Spleen (tissue), 11 donors: ENCODE measurements at regions not wholly inside any gene's neighbourhood (a gene's known extent, or its start where the extent isn't known, plus 50 kb on each side); places are given as distances from the start of the nearest gene placed in this dataset.
"Not testable (repeated sequence)": the region's sequence is repeated elsewhere in the genome, so short reads cannot be mapped to it uniquely, and the experiment has no call there.

ENCODE experiments used
- DNase-seq: peaks from one replicate; pipeline ENCODE4 v3.0.0-alpha.2; 2020
- H3K27ac ChIP-seq, 8 donors: fragments of 200-600 bp; sonication (generic) in 7 of 8; 1 replicate in 4 of 8; 2 replicates in 4 of 8; pipeline versions ENCODE4 v1.5.0 to v1.8.0; 2016 to 2021; ENCODE audit warnings: inconsistent platforms in 4 of 8, mild to moderate bottlenecking in 4 of 8, moderate library complexity in 1 of 8
- H3K27me3 ChIP-seq, 7 donors: fragments of 200-600 bp; sonication (generic) in 6 of 7; replicated peaks in 1 of 7; 1 replicate in 4 of 7; 2 replicates in 3 of 7; pipeline versions ENCODE4 v1.5.0 to v1.8.0; 2016 to 2021; ENCODE audit warnings: inconsistent platforms in 3 of 7, mild to moderate bottlenecking in 1 of 7
- H3K36me3 ChIP-seq, 6 donors: fragments of 200-600 bp; sonication (generic) in 5 of 6; 1 replicate in 4 of 6; 2 replicates in 2 of 6; pipeline versions ENCODE4 v1.5.0 to v1.8.0; 2016 to 2021; ENCODE audit warnings: inconsistent platforms in 2 of 6
- H3K4me1 ChIP-seq, 6 donors: fragments of 200-600 bp; sonication (generic) in 5 of 6; 1 replicate in 3 of 6; 2 replicates in 3 of 6; pipeline versions ENCODE4 v1.5.0 to v1.8.0; 2016 to 2021; ENCODE audit warnings: inconsistent platforms in 3 of 6
- H3K4me3 ChIP-seq, 8 donors: fragments of 200-600 bp; sonication (generic) in 7 of 8; 1 replicate in 4 of 8; 2 replicates in 4 of 8; pipeline versions ENCODE4 v1.5.0 to v1.8.0; 2016 to 2021; ENCODE audit warnings: inconsistent platforms in 4 of 8, mild to moderate bottlenecking in 4 of 8, moderate library complexity in 2 of 8
- H3K9me3 ChIP-seq, 8 donors: fragments of 200-600 bp; sonication (generic) in 7 of 8; 1 replicate in 4 of 8; 2 replicates in 4 of 8; pipeline versions ENCODE4 v1.5.0 to v1.8.0; 2016 to 2021; ENCODE audit warnings: inconsistent platforms in 4 of 8
- CTCF ChIP-seq, 11 experiments: fragments of 200-600 bp in 7 of 11; fragments of 450-650 bp in 4 of 11; sonication (generic) in 4 of 11; IDR thresholded peaks in 8 of 11; conservative IDR thresholded peaks in 3 of 11; 1 replicate in 7 of 11; 2 replicates in 4 of 11; pipeline versions ENCODE4 v1.4.0 to v1.8.0; 2016 to 2021; ENCODE audit warnings: antibody characterized with exemption in 11 of 11, inconsistent platforms in 4 of 11, mild to moderate bottlenecking in 1 of 11
- POLR2A ChIP-seq, 3 donors: fragments of 450-650 bp; IDR thresholded peaks; one replicate each; pipeline ENCODE4 v1.5.1; 2017; ENCODE audit warnings: antibody characterized with exemption in 3 of 3, mild to moderate bottlenecking in 1 of 3
- POLR2AphosphoS5 ChIP-seq, 3 donors: sonication (generic); formaldehyde crosslinking; IDR thresholded peaks; one replicate each; pipeline ENCODE4 v1.5.1; 2017; ENCODE audit warnings: antibody characterized with exemption in 3 of 3
- WGBS, 5 donors: extraction: QIAGEN DNeasy Blood & Tissue Kit in 3 of 5; methylation state at CpG; one replicate each; pipeline versions ENCODE4 v1.1.5 to v1.1.7; 2013 to 2018; 5-methylcytosine and 5-hydroxymethylcytosine counted together
- intact Hi-C: fragments of 100-400 bp; cut with DNase I; formaldehyde crosslinking; loops from one replicate; pipeline ENCODE4 v1.15.0; 2023; ENCODE audit warnings: low total_unique reads
- donor health status: healthy with polysubstance abuse.
- donor health status: DM: no; HTN: no; CAD: no; lungs with moderate emphysema.
- donor health status: DM: no; HTN: no; CAD: no.
- donor health status: Bipolar disorder and iron deficiency.
- donor health status: healthy.
- donor health status: DM: no; HTN: no; CAD: no.
- donor health status: DM: yes; HTN: yes; CAD: no.

GRCh38 chr5:98541641-98542040 lies 231.8 kb upstream of the RGMB start:
- H3K4me1 ChIP-seq: no peaks in the 10 kb centered on the region
- no peaks in the 10 kb centered on the region for H3K27me3 ChIP-seq
- WGBS, 5 donors: 0 to 22% (median 0%) methylated on average over 1 of the region's 1 CpG
- H3K27ac ChIP-seq: no peak overlapping the region
- no peak for DNase-seq
- H3K4me3 ChIP-seq: no peak overlapping the region
- TF ChIP-seq CTCF (IDR thresholded peaks at IDR 0.05 in 8 of 11, conservative IDR thresholded peaks at IDR 0.05 in 3 of 11): no peak
- TF ChIP-seq POLR2AphosphoS5 (IDR thresholded peaks at IDR 0.05): no peak
- TF ChIP-seq POLR2A (IDR thresholded peaks at IDR 0.05): no peak
- H3K9me3 ChIP-seq: peaks cover 0 to 51% (median 30%) of the 10 kb centered on the region in 8 donors
- intact Hi-C loops: no loop called here
- H3K36me3 ChIP-seq: no peaks in the 10 kb centered on the region

DNA sequence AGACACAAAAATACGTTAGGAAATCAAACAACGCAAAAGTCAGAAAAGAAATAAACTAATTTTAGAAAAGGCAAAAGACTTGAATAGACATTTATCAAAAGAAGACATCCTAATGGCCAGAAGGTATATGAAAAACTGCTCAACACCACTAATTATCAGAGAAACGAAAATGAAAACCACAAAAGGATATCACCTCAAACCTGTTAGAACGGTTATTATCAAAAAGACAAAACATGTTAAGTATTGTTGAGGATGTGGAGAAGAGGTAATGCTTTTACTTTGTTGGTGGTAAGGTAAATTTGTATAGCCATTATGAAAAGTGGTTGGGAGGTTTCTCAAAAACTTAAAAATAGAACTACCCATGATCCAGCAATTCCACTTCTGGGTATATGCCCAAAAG lies 230.0 kb upstream of the RGMB start:
- H3K27me3 ChIP-seq: no peaks in the 10 kb centered on the region
- no peak overlapping the region for H3K27ac ChIP-seq
- no peak for DNase-seq
- peaks cover 0 to 52% (median 30%) of the 10 kb centered on the region in 8 donors for H3K9me3 ChIP-seq
- H3K4me1 ChIP-seq: no peaks in the 10 kb centered on the region
- WGBS, 5 donors: 76 to 89% (median 79%) methylated on average over 4 of the region's 4 CpGs
- no peak overlapping the region for H3K4me3 ChIP-seq
- intact Hi-C loops: no loop called here
- no peaks in the 10 kb centered on the region for H3K36me3 ChIP-seq
- TF ChIP-seq POLR2AphosphoS5 (IDR thresholded peaks at IDR 0.05) (no peak), POLR2A (IDR thresholded peaks at IDR 0.05) (no peak), CTCF (IDR thresholded peaks at IDR 0.05 in 8 of 11, conservative IDR thresholded peaks at IDR 0.05 in 3 of 11) (no peak)

DNA sequence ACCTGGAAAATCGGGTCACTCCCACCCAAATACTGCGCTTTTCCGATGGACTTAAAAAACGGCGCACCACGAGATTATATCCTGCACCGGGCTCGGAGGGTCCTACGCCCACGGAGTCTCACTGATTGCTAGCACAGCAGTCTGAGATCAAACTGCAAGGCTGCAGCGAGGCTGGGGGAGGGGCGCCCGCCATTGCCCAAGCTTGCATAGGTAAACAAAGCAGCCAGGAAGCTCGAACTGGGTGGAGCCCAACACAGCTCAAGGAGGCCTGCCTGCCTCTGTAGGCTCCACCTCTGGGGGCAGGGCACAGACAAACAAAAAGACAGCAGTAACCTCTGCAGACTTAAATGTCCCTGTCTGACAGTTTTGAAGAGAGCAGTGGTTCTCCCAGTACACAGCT lies 226.5 kb upstream of the RGMB start:
- intact Hi-C loops, H3K27me3 ChIP-seq: not testable (repeated sequence)

GRCh38 chr5:98556712-98557111 lies 216.8 kb upstream of the RGMB start:
- intact Hi-C loops: no loop called here
- Histone ChIP-seq H3K4me1 (no peaks in the 10 kb centered on the region), H3K27me3 (no peaks in the 10 kb centered on the region), H3K27ac (no peak overlapping the region), H3K36me3 (no peaks in the 10 kb centered on the region), H3K4me3 (no peak overlapping the region), H3K9me3 (no peaks in the 10 kb centered on the region)
- WGBS, 5 donors: 89 to 96% (median 94%) methylated on average over 1 of the region's 1 CpG
- no peak for TF ChIP-seq POLR2A (IDR thresholded peaks at IDR 0.05)
- TF ChIP-seq CTCF (IDR thresholded peaks at IDR 0.05 in 8 of 11, conservative IDR thresholded peaks at IDR 0.05 in 3 of 11): no peak
- TF ChIP-seq POLR2AphosphoS5 (IDR thresholded peaks at IDR 0.05): no peak
- no peak for DNase-seq

More for the DNA sequence above, 226.5 kb upstream of the RGMB start:
- WGBS, 5 donors: 60 to 91% (median 73%) methylated on average over 4 to 14 of the region's 14 CpGs
- H3K9me3 ChIP-seq: peaks cover 0 to 23% (median 13%) of the 10 kb centered on the region in 8 donors
- H3K36me3 ChIP-seq, H3K4me1 ChIP-seq, H3K27ac ChIP-seq, H3K4me3 ChIP-seq, DNase-seq: not testable (repeated sequence)

DNA sequence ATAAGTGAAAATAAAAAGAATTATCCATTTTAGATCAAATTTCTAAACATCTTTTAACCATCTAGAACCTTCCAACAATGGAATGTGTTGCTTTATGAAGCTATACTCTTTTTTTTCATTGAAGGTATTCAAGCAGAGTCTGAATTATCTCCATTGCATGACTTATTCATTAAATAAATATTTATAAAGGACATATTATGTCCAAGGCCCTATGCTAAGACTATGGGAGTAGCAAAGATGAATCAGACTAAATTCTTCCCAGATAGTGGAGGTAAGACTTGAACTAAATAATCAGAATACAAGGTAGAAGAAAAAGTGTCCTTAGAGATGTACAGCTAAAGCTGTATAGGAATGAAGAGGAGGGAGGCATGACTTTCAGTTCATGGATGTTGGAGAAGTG lies 215.5 kb upstream of the RGMB start:
- Histone ChIP-seq H3K4me1 (no peaks in the 10 kb centered on the region), H3K27ac (no peak overlapping the region), H3K36me3 (no peaks in the 10 kb centered on the region), H3K4me3 (no peak overlapping the region), H3K9me3 (no peaks in the 10 kb centered on the region), H3K27me3 (no peaks in the 10 kb centered on the region)
- no peak for DNase-seq
- intact Hi-C loops: no loop called here
- TF ChIP-seq CTCF (IDR thresholded peaks at IDR 0.05 in 8 of 11, conservative IDR thresholded peaks at IDR 0.05 in 3 of 11) (no peak), POLR2A (IDR thresholded peaks at IDR 0.05) (no peak), POLR2AphosphoS5 (IDR thresholded peaks at IDR 0.05) (no peak)
